ENCODE measurements at regions not wholly inside any gene's neighbourhood (a gene's known extent, or its start where the extent isn't known, plus 50 kb on each side); places are given as distances from the start of the nearest gene placed in this dataset.

DNA sequence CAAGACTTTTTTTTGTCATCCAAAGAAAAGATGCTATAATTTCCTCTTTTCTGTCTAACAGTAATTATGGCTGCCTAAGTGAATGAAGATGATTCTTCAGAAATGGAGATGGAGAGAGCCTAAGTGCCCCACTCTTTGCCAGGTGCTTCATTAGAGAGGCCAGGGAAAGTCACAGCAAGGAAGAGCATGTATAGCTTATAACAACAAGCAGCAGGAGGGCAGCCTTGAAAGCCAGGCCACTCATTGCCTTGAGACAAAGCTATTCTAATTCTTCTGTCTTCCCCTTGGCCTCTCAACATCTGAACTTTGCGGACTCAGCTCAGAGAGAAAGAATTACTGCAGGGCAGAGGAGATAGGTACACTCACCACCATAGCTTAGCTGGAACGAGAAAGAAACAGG lies 112.0 kb upstream of the ZNF366 start (continued):
- TF ChIP-seq HES1 (IDR thresholded peaks at IDR 0.05; ENCODE audit: low read depth), result no peak
- TF ChIP-seq, protein P1, sequence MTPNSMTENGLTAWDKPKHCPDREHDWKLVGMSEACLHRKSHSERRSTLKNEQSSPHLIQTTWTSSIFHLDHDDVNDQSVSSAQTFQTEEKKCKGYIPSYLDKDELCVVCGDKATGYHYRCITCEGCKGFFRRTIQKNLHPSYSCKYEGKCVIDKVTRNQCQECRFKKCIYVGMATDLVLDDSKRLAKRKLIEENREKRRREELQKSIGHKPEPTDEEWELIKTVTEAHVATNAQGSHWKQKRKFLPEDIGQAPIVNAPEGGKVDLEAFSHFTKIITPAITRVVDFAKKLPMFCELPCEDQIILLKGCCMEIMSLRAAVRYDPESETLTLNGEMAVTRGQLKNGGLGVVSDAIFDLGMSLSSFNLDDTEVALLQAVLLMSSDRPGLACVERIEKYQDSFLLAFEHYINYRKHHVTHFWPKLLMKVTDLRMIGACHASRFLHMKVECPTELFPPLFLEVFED (CRISPR knock-in tag; conservative IDR thresholded peaks at IDR 0.05), result no peak
- no peak for TF ChIP-seq MAFK (IDR thresholded peaks at IDR 0.05; ENCODE audit: low read length)
- no peak for TF ChIP-seq ZNF551 (CRISPR knock-in tag; IDR thresholded peaks at IDR 0.05)

GRCh38 chr5:72618708-72619107 lies 111.5 kb upstream of the ZNF366 start:
- no peaks in the 10 kb centered on the region for H3K9me1 ChIP-seq (ENCODE audit: control insufficient read depth, insufficient read depth, low read length)
- no peak overlapping the region for H3K9ac ChIP-seq (ENCODE audit: insufficient read depth in 1 of 2, low read depth in 2 of 2, low read length in 2 of 2)
- BruUV-seq (replicated peaks), result no TSS peak
- no peak overlapping the region for H3K4me2 ChIP-seq (ENCODE audit: insufficient read depth, low read length)
- H3K27ac ChIP-seq (ENCODE audit: extremely low read depth, low read depth, low read length), result no peak overlapping the region
- ChIA-PET POLR2A (no interaction called here), CTCF (ENCODE audit: low intra/inter-chr PET ratio) (no interaction called here)
- DNase-seq (ENCODE audit: extremely low read depth in 1 of 4, low spot score in 3 of 4), result no peak
- no peaks in the 10 kb centered on the region; a peak in 1 of 5 replicates for H3K4me1 ChIP-seq (replicated peaks in 1 of 2; ENCODE audit: control insufficient read depth in 2 of 2, insufficient read depth in 2 of 2, low read length in 2 of 2)
- WGBS (ENCODE audit: insufficient coverage, low coverage, missing lambda C conversion rate), result 4% methylated on average over 4 of the region's 4 CpGs
- FAIRE-seq, result no peak
- H3K9me3 ChIP-seq (replicated peaks; ENCODE audit: control insufficient read depth, insufficient read depth, low read depth, low read length), result no peaks in the 10 kb centered on the region
- TF ChIP-seq, protein P2, sequence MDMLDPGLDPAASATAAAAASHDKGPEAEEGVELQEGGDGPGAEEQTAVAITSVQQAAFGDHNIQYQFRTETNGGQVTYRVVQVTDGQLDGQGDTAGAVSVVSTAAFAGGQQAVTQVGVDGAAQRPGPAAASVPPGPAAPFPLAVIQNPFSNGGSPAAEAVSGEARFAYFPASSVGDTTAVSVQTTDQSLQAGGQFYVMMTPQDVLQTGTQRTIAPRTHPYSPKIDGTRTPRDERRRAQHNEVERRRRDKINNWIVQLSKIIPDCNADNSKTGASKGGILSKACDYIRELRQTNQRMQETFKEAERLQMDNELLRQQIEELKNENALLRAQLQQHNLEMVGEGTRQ (CRISPR knock-in tag; IDR thresholded peaks at IDR 0.05), result peak; percentile 13; the same call in 1 of the 2 replicates
- no peak for TF ChIP-seq CEBPG (CRISPR knock-in tag; IDR thresholded peaks at IDR 0.05)
- peak; percentile 36 to 51; a peak in 2 of 4 replicates for TF ChIP-seq CEBPG (tag; conservative IDR thresholded peaks at IDR 0.05 in 1 of 2, IDR thresholded peaks at IDR 0.05 in 1 of 2)
- no peak for TF ChIP-seq MTA3 (IDR thresholded peaks at IDR 0.05; ENCODE audit: borderline replicate concordance)
- TF ChIP-seq TFE3 (CRISPR knock-in tag; IDR thresholded peaks at IDR 0.05), result peak; percentile 20; the same call in 1 of the 2 replicates
- TF ChIP-seq, protein P3, sequence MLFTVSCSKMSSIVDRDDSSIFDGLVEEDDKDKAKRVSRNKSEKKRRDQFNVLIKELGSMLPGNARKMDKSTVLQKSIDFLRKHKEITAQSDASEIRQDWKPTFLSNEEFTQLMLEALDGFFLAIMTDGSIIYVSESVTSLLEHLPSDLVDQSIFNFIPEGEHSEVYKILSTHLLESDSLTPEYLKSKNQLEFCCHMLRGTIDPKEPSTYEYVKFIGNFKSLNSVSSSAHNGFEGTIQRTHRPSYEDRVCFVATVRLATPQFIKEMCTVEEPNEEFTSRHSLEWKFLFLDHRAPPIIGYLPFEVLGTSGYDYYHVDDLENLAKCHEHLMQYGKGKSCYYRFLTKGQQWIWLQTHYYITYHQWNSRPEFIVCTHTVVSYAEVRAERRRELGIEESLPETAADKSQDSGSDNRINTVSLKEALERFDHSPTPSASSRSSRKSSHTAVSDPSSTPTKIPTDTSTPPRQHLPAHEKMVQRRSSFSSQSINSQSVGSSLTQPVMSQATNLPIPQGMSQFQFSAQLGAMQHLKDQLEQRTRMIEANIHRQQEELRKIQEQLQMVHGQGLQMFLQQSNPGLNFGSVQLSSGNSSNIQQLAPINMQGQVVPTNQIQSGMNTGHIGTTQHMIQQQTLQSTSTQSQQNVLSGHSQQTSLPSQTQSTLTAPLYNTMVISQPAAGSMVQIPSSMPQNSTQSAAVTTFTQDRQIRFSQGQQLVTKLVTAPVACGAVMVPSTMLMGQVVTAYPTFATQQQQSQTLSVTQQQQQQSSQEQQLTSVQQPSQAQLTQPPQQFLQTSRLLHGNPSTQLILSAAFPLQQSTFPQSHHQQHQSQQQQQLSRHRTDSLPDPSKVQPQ (CRISPR knock-in tag; IDR thresholded peaks at IDR 0.05; ENCODE audit: borderline replicate concordance), result no peak
- TF ChIP-seq NCOA2 (IDR thresholded peaks at IDR 0.05; ENCODE audit: partially characterized antibody in 2 of 2), result no peak
- peak; percentile 50 for TF ChIP-seq RAD51 (IDR thresholded peaks at IDR 0.05; ENCODE audit: borderline replicate concordance, low read depth)
- TF ChIP-seq CEBPB (tag; IDR thresholded peaks at IDR 0.05), result peak; percentile 40
- TF ChIP-seq BMI1 (IDR thresholded peaks at IDR 0.05; ENCODE audit: low read length), result no peak
- H3K79me2 ChIP-seq (ENCODE audit: control insufficient read depth, insufficient read depth, low read length), result no peaks in the 10 kb centered on the region
- ATAC-seq, result no peak
- H2AFZ ChIP-seq (ENCODE audit: low read depth, low read length), result peak overlapping the region; percentile 67
- intact Hi-C loops (cut with micrococcal nuclease) (no loop called here), in situ Hi-C loops (cut with MboI) (no loop called here)
- no peaks in the 10 kb centered on the region for H3K36me3 ChIP-seq (ENCODE audit: control insufficient read depth, insufficient read depth, low read length)
- H4K20me1 ChIP-seq (replicated peaks; ENCODE audit: control insufficient read depth, insufficient read depth, low read length), result no peaks in the 10 kb centered on the region
- no peaks in the 10 kb centered on the region for H3K27me3 ChIP-seq (ENCODE audit: control insufficient read depth in 2 of 2, insufficient read depth in 2 of 2, low read length in 2 of 2)
- H3K4me3 ChIP-seq, result no peak overlapping the region
